ENCODE measurements at regions not wholly inside any gene's neighbourhood (a gene's known extent, or its start where the extent isn't known, plus 50 kb on each side); places are given as distances from the start of the nearest gene placed in this dataset.

DNA sequence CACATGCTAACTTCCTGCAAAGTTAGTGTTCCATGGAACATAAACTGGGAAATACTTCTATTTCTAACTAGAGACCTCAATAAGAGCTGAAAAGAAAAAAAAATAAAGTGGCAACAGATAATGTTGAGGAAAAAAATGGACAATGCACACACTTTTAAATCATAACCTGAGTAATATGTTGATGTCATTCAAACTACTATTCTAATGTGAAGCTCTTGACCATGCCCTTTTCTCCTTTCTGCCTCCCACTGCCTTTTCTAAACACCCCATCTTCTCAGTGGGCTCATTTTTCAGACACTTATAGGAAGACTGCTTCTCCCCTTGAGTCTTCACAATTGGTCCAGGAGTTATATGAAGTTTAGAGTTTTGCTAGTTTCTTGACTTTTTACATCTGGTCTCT lies 280.9 kb upstream of the NT5C1B start:
- DNase-seq (ENCODE audit: low read depth), result no peak
- H3K9me3 ChIP-seq (ENCODE audit: control insufficient read depth, low read length), result no peaks in the 10 kb centered on the region
- H3K4me3 ChIP-seq (ENCODE audit: low read length), result no peak overlapping the region
- H3K36me3 ChIP-seq (ENCODE audit: control insufficient read depth, insufficient read depth, low read length, severe bottlenecking), result no peaks in the 10 kb centered on the region
- no peaks in the 10 kb centered on the region for H3K27me3 ChIP-seq (replicated peaks; ENCODE audit: control insufficient read depth, insufficient read depth, low read length)
- no peaks in the 10 kb centered on the region for H3K4me1 ChIP-seq (ENCODE audit: control insufficient read depth, insufficient read depth, low read length)
- H3K9ac ChIP-seq (ENCODE audit: low read length), result no peak overlapping the region

DNA sequence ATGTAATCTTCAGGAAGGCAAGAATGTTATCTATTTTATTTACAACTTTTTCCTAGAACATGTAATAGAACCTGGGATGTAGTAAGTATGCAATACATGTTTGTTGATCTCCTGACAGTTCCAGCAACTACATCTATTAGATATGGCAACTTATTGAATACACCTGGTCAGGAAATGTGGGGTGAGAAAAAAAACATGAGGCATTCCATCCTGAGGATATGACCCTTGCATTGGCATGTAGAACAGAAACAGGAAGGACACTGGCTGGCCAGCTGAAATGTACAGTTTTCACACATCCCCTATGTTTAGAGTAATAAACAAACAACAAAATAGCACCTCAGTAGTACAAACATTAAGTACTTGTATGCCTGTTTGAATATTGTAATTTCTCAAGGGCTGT lies 272.6 kb upstream of the NT5C1B start:
- Histone ChIP-seq H3K9me3 (ENCODE audit: control insufficient read depth, low read length) (no peaks in the 10 kb centered on the region), H3K36me3 (ENCODE audit: control insufficient read depth, insufficient read depth, low read length, severe bottlenecking) (no peaks in the 10 kb centered on the region), H3K4me1 (ENCODE audit: control insufficient read depth, insufficient read depth, low read length) (no peaks in the 10 kb centered on the region)

DNA sequence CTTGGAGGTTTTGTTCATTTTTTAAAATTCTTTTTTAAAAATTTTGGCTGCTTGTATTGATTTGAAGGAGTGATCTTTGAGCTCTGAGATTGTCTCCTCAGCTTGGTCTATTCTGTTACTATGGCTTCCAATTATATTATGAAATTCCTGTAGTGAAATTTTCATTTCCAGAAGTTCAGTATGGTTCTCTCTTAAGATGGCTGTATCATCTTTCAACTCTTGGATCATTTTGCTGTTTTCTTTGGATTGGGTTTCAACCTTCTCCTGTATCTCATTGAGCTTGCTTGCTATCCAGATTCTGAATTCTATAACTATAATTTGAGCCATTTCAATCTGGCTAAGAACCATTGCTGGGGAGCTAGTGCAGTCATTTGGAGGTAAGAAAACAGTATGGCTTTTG lies 270.8 kb upstream of the NT5C1B start:
- Histone ChIP-seq H3K9ac (ENCODE audit: low read length) (no peak overlapping the region), H3K27me3 (replicated peaks; ENCODE audit: control insufficient read depth, insufficient read depth, low read length) (no peaks in the 10 kb centered on the region), H3K36me3 (ENCODE audit: control insufficient read depth, insufficient read depth, low read length, severe bottlenecking) (no peaks in the 10 kb centered on the region), H3K4me1 (ENCODE audit: control insufficient read depth, insufficient read depth, low read length) (no peaks in the 10 kb centered on the region), H3K4me3 (ENCODE audit: low read length) (no peak overlapping the region), H3K9me3 (ENCODE audit: control insufficient read depth, low read length) (no peaks in the 10 kb centered on the region)
- DNase-seq (ENCODE audit: low read depth), result peak; percentile 46

More for the DNA sequence above, 272.6 kb upstream of the NT5C1B start:
- no peak for DNase-seq (ENCODE audit: low read depth)
- Histone ChIP-seq H3K27me3 (replicated peaks; ENCODE audit: control insufficient read depth, insufficient read depth, low read length) (no peaks in the 10 kb centered on the region), H3K9ac (ENCODE audit: low read length) (no peak overlapping the region), H3K4me3 (ENCODE audit: low read length) (no peak overlapping the region)

DNA sequence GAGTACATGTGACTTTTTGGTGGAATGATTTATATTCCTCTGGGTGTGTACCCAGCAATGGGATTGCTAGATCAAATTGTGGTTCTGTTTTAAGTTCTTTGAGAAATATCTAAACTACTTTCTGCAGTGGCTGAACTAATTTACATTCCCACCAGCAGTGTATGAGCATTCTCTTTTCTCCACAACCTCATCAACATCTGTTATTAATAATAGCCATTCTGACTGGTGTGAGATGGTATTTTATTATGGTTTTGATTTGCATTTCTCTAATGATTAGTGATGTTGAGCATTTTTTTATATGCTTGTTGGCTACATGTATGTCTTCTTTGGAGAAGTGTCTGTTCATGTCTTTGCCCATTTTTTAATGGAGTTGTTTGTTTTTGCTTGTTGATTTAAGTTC lies 267.4 kb upstream of the NT5C1B start:
- H3K27me3 ChIP-seq (replicated peaks; ENCODE audit: control insufficient read depth, insufficient read depth, low read length), result no peaks in the 10 kb centered on the region
- no peak overlapping the region for H3K9ac ChIP-seq (ENCODE audit: low read length)
- DNase-seq (ENCODE audit: low read depth), result no peak
- H3K9me3 ChIP-seq (ENCODE audit: control insufficient read depth, low read length), result no peaks in the 10 kb centered on the region
- no peaks in the 10 kb centered on the region for H3K36me3 ChIP-seq (ENCODE audit: control insufficient read depth, insufficient read depth, low read length, severe bottlenecking)
- H3K4me1 ChIP-seq (ENCODE audit: control insufficient read depth, insufficient read depth, low read length), result no peaks in the 10 kb centered on the region
- H3K4me3 ChIP-seq (ENCODE audit: low read length), result no peak overlapping the region

DNA sequence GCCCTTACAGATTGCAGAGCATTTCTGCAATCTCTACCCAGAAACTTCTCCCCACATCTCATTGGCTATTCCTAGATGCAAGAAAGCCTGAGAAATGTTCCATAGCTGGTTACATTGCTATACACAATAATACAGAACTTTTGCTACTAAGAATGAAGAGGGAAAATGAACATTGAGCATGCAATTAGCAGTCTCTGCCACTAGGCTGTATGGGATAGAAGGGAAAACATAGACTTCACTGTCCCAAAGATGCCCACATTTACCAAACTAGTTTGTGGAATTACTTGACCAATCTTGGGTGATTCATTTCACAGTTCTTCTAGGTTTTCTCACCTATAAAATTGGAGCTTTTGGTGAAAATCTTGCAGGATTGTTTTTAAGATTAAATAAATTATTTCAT lies 265.7 kb upstream of the NT5C1B start:
- H3K9me3 ChIP-seq (ENCODE audit: control insufficient read depth, low read length), result no peaks in the 10 kb centered on the region
- no peaks in the 10 kb centered on the region for H3K27me3 ChIP-seq (replicated peaks; ENCODE audit: control insufficient read depth, insufficient read depth, low read length)
- H3K4me3 ChIP-seq (ENCODE audit: low read length), result no peak overlapping the region
- peak; percentile 31 for DNase-seq (ENCODE audit: low read depth)
- H3K36me3 ChIP-seq (ENCODE audit: control insufficient read depth, insufficient read depth, low read length, severe bottlenecking), result no peaks in the 10 kb centered on the region
- H3K9ac ChIP-seq (ENCODE audit: low read length), result no peak overlapping the region
- no peaks in the 10 kb centered on the region for H3K4me1 ChIP-seq (ENCODE audit: control insufficient read depth, insufficient read depth, low read length)

DNA sequence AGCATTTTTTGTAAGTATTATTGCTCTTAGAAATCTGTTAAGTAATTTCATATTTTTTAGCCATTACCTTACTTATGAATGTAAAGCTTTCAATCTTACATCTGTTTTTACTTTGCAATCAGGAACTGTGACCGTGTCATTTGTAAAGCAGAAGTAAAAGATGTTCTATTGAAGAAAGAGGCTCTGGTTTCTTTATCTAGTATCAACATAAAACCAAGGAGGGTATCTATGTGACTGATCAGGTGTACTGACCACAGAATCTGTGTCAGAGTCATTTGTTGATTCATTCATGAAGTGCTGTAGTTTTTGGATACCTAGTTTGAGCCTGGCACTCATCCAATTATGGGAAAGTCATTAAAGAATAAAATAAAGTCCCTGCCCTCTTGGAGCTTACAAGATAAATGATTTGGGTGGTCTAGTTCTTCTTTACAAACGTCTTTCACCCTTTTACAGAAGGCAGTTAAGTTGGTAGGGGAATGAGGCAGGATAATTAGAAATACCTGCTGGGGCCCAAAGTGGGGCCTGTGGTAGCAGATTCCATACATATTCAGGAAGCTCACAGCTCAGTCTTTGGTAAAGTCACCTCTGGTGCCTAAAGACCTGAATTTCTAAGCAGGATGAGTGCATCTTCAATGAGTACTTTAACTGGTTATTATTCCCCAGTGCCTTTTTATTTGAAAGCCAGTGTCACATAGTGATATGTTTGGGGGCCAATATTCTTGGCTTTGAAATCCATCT lies 260.6 kb upstream of the NT5C1B start:
- DNase-seq (ENCODE audit: low read depth), result no peak
- peaks cover 12% of the 10 kb centered on the region for H3K4me1 ChIP-seq (ENCODE audit: control insufficient read depth, insufficient read depth, low read length)
- no peak overlapping the region for H3K9ac ChIP-seq (ENCODE audit: low read length)
- H3K36me3 ChIP-seq (ENCODE audit: control insufficient read depth, insufficient read depth, low read length, severe bottlenecking), result no peaks in the 10 kb centered on the region
- H3K4me3 ChIP-seq (ENCODE audit: low read length), result no peak overlapping the region
- H3K27me3 ChIP-seq (replicated peaks; ENCODE audit: control insufficient read depth, insufficient read depth, low read length), result no peaks in the 10 kb centered on the region
- no peaks in the 10 kb centered on the region for H3K9me3 ChIP-seq (ENCODE audit: control insufficient read depth, low read length)

DNA sequence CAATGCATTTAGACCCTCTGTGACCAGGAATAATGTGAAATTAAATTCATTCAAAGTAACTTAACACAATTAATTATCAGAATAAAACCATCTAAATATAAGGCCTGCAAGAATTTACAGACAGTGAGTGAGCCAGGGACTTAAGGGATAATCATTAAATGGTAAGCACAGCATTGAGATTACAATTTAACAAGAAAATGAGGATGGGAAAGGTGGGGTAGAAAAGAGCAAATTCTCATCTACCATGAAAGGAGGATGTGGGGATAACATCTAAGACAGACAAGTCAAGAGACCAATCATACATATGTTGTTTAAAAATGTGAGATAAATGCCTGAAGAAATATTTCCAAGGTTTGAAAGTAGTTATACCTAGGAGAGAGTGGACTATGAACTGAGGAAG lies 259.3 kb upstream of the NT5C1B start:
- H3K9me3 ChIP-seq (ENCODE audit: control insufficient read depth, low read length), result no peaks in the 10 kb centered on the region
- no peaks in the 10 kb centered on the region for H3K36me3 ChIP-seq (ENCODE audit: control insufficient read depth, insufficient read depth, low read length, severe bottlenecking)
- H3K4me3 ChIP-seq (ENCODE audit: low read length), result no peak overlapping the region
- no peaks in the 10 kb centered on the region for H3K27me3 ChIP-seq (replicated peaks; ENCODE audit: control insufficient read depth, insufficient read depth, low read length)
- H3K9ac ChIP-seq (ENCODE audit: low read length), result no peak overlapping the region
- peaks cover 12% of the 10 kb centered on the region for H3K4me1 ChIP-seq (ENCODE audit: control insufficient read depth, insufficient read depth, low read length)
- DNase-seq (ENCODE audit: low read depth), result no peak

DNA sequence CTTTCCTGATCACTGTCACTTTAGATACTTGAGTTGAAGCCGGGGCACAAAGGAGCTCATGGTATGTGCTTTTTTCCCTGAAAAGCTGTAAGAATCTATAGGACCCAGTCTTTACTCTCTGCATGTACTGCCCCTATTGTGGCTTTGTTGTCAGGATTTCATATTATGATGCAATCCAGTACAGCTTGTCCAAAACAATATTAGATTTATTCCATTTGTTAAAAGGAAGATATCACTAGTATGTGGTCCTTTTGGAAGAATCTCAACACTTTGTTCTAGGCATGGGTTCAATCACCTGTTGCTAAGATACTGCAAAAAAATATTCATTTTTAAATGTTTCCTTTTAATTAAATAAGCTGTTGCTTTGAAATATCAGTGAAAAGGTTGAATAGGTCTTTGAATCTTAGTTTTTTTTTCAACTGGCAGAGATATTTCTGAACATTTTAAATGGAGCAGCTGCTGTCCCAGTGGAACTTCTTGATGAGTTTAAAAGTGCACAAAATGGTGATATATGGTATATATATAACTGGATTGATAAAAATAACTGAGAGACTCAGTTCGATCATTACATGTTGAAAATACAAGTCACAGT lies 256.6 kb upstream of the NT5C1B start:
- Histone ChIP-seq H3K9ac (ENCODE audit: low read length) (no peak overlapping the region), H3K27me3 (replicated peaks; ENCODE audit: control insufficient read depth, insufficient read depth, low read length) (no peaks in the 10 kb centered on the region), H3K4me1 (ENCODE audit: control insufficient read depth, insufficient read depth, low read length) (peaks cover 12% of the 10 kb centered on the region), H3K9me3 (ENCODE audit: control insufficient read depth, low read length) (no peaks in the 10 kb centered on the region), H3K36me3 (ENCODE audit: control insufficient read depth, insufficient read depth, low read length, severe bottlenecking) (no peaks in the 10 kb centered on the region), H3K4me3 (ENCODE audit: low read length) (no peak overlapping the region)
- peak; percentile 48 for DNase-seq (ENCODE audit: low read depth)

DNA sequence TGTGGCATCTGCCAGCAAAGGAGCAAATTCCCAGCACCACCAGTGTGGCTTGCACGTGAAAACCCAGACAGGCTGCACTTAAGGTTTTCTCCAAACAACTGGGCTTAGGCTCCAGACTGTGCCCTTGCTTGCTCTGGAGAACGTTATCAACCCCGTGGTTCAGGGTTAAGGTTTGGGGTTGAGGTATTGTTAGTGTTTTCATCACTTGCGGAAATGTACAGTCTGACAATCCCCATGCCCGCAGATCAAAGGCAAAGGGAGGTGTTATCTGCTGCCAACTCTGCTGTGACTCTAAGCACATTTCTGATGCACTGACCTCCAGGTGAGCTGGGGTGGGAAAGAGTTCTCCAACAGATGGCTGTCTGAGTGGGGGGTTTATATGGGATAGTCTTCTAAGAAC lies 253.5 kb upstream of the NT5C1B start:
- Histone ChIP-seq H3K36me3 (ENCODE audit: control insufficient read depth, insufficient read depth, low read length, severe bottlenecking) (no peaks in the 10 kb centered on the region), H3K9ac (ENCODE audit: low read length) (no peak overlapping the region), H3K9me3 (ENCODE audit: control insufficient read depth, low read length) (no peaks in the 10 kb centered on the region), H3K27me3 (replicated peaks; ENCODE audit: control insufficient read depth, insufficient read depth, low read length) (no peaks in the 10 kb centered on the region), H3K4me3 (ENCODE audit: low read length) (no peak overlapping the region), H3K4me1 (ENCODE audit: control insufficient read depth, insufficient read depth, low read length) (peaks cover 12% of the 10 kb centered on the region)
- DNase-seq (ENCODE audit: low read depth), result no peak

DNA sequence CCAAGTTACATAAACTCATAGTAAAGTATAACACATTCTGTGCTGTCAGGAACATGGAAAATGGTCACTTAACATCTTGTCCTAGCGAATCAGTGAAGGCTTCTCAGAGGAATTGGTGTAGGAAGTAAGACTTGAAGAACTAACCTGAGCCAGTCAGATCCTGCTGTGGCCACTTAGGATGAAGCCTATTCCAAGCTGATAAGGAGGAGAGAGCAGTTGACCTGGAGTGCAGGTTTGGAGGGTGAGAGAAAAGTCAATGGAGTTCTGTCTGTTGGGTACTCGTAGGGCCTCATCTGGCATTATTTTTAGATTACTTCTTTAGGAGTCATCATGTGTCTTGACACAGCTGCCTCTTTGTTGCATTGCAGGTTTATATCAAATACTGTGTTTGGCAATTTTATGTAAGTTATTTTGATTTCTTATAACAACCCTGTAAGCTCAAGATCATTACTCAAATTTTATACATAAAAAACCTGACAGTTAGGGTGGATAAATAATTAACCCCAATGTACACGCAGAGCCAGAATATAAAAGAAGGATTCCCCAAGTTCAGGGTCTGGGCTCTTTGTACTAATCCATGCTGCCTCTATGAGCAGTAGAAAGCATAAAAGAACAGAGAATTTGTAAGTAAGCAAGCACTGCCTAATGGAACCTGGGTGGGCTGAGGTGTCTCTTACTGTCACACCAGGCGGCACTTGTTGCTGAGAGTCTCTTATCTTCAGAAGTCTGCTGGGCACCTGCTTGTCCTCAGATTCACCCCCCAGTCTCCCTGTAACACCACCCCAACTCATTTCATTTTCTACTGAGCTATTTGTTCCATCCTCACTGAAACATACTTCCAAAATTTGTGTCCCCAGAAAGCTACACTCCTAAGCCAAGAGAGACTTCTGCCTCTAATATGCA lies 252.1 kb upstream of the NT5C1B start:
- DNase-seq (ENCODE audit: low read depth), result no peak
- Histone ChIP-seq H3K4me1 (ENCODE audit: control insufficient read depth, insufficient read depth, low read length) (peaks cover 12% of the 10 kb centered on the region), H3K9me3 (ENCODE audit: control insufficient read depth, low read length) (no peaks in the 10 kb centered on the region), H3K9ac (ENCODE audit: low read length) (no peak overlapping the region), H3K27me3 (replicated peaks; ENCODE audit: control insufficient read depth, insufficient read depth, low read length) (no peaks in the 10 kb centered on the region), H3K36me3 (ENCODE audit: control insufficient read depth, insufficient read depth, low read length, severe bottlenecking) (no peaks in the 10 kb centered on the region), H3K4me3 (ENCODE audit: low read length) (no peak overlapping the region)

DNA sequence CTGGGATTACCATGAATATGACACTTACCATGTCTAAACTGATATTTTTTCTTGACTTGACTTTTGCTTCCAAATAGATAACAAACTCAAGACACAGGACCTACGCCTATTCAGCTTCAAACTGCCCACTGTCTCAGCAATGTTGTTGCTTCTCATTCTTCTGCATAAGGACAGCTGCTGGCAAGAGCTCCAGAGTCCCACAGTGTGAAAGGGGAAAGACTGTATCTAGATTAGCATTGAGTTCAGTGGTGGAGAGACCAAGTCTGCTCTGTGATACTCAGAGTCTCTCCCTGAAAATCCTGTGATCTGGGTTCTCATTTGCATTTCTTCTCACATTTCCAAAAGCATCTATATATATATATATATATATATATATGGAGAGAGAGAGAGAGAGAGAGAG lies 247.9 kb upstream of the NT5C1B start:
- no peaks in the 10 kb centered on the region for H3K36me3 ChIP-seq (ENCODE audit: control insufficient read depth, insufficient read depth, low read length, severe bottlenecking)
- H3K9ac ChIP-seq (ENCODE audit: low read length), result no peak overlapping the region
- H3K4me3 ChIP-seq (ENCODE audit: low read length), result no peak overlapping the region
- DNase-seq (ENCODE audit: low read depth), result no peak
- no peaks in the 10 kb centered on the region for H3K27me3 ChIP-seq (replicated peaks; ENCODE audit: control insufficient read depth, insufficient read depth, low read length)
- no peaks in the 10 kb centered on the region for H3K9me3 ChIP-seq (ENCODE audit: control insufficient read depth, low read length)
- H3K4me1 ChIP-seq (ENCODE audit: control insufficient read depth, insufficient read depth, low read length), result peaks cover 34% of the 10 kb centered on the region

Data from adipocyte (in vitro differentiated cells).